Caco-2 (cell line): ENCODE measurements at regions not wholly inside any gene's neighbourhood (a gene's known extent, or its start where the extent isn't known, plus 50 kb on each side); places are given as distances from the start of the nearest gene placed in this dataset.
"Not testable (repeated sequence)": the region's sequence is repeated elsewhere in the genome, so short reads cannot be mapped to it uniquely, and the experiment has no call there.

ENCODE experiments used
- BruUV-seq: library from RNA; stranded (reverse); fragments of 400-500 nt; replicated peaks from 2 replicates; lab custom pipeline; 2021; lab: Mats Ljungman, UMichigan
- CTCF ChIA-PET: fragments of 300-600 bp; sonication (Branson Sonifier 250); formaldehyde crosslinking; loops from one replicate; lab custom pipeline; 2022; ENCODE audit warnings: antibody characterized with exemption; lab: Charles Lee
- POLR2A ChIA-PET: fragments of 300-600 bp; sonication (Branson Sonifier 250); formaldehyde crosslinking; loops from one replicate; lab custom pipeline; 2022; ENCODE audit warnings: antibody characterized with exemption; lab: Charles Lee
- DNase-seq, 2 experiments: peaks; one replicate each; pipeline versions ENCODE4 v3.0.0 to v3.0.0-alpha.2; 2020 to 2022
- H3K27me3 ChIP-seq: replicated peaks from 2 replicates; pipeline ENCODE4 v1.6.0; 2011; ENCODE audit warnings: low read length; ENCODE audit not compliant: control insufficient read depth, insufficient read depth
- H3K36me3 ChIP-seq: 2 replicates; pipeline ENCODE4 v1.5.1; 2011; ENCODE audit warnings: low read length; ENCODE audit not compliant: control insufficient read depth, insufficient read depth
- H3K4me1 ChIP-seq: fragments of 250-450 bp; sonication (Bioruptor Pico); 2 replicates; pipeline ENCODE4 v1.5.1; 2020; ENCODE audit warnings: mild to moderate bottlenecking
- H3K4me3 ChIP-seq: 2 replicates; pipeline ENCODE4 v1.5.1; 2011; ENCODE audit warnings: low read depth, mild to moderate bottlenecking, control low read depth, low read length
- H3K9me3 ChIP-seq: fragments of 250-450 bp; sonication (Bioruptor Pico); 2 replicates; pipeline ENCODE4 v1.5.1; 2020; ENCODE audit warnings: mild to moderate bottlenecking, moderate library complexity
- H3K27ac Mint-ChIP-seq: one replicate; pipeline ENCODE4 v1.8.0; 2022; ENCODE audit warnings: mixed read lengths; ENCODE audit not compliant: unreplicated experiment
- H3K27me3 Mint-ChIP-seq: one replicate; pipeline ENCODE4 v1.8.0; 2022; ENCODE audit warnings: mixed read lengths; ENCODE audit not compliant: insufficient read depth, unreplicated experiment
- H3K36me3 Mint-ChIP-seq: one replicate; pipeline ENCODE4 v1.8.0; 2022; ENCODE audit warnings: mild to moderate bottlenecking, mixed read lengths; ENCODE audit not compliant: insufficient read depth, unreplicated experiment
- H3K4me1 Mint-ChIP-seq: one replicate; pipeline ENCODE4 v1.8.0; 2022; ENCODE audit warnings: low read depth, mixed read lengths; ENCODE audit not compliant: unreplicated experiment
- H3K4me3 Mint-ChIP-seq: one replicate; pipeline ENCODE4 v1.8.0; 2022; ENCODE audit warnings: mild to moderate bottlenecking, moderate library complexity, mixed read lengths; ENCODE audit not compliant: unreplicated experiment
- H3K9me3 Mint-ChIP-seq: one replicate; pipeline ENCODE4 v1.8.0; 2022; ENCODE audit warnings: mixed read lengths; ENCODE audit not compliant: unreplicated experiment
- CTCF ChIP-seq, 2 experiments: fragments of 200-600 bp in 1 of 2; IDR thresholded peaks; 1 replicate in 1 of 2; 2 replicates in 1 of 2; pipeline versions ENCODE4 v1.5.1 to v1.8.0; 2011 to 2022; ENCODE audit warnings: antibody characterized with exemption in 1 of 2, control low read depth in 1 of 2, inconsistent platforms in 1 of 2, low read depth in 1 of 2, low read length in 1 of 2, mild to moderate bottlenecking in 1 of 2, moderate library complexity in 1 of 2; ENCODE audit not compliant: insufficient read depth in 1 of 2, severe bottlenecking in 1 of 2, unreplicated experiment in 1 of 2
- intact Hi-C: fragments of 100-400 bp; cut with micrococcal nuclease; formaldehyde crosslinking; loops from one replicate; pipeline ENCODE4 v1.10.0; 2022; ENCODE audit not compliant: unreplicated experiment

- H3K4me1 Mint-ChIP-seq = no peaks in the 10 kb centered on the region
- Histone ChIP-seq H3K4me1 (no peaks in the 10 kb centered on the region), H3K9me3 (no peaks in the 10 kb centered on the region), H3K4me3 (no peak overlapping the region), H3K27me3 (no peaks in the 10 kb centered on the region), H3K36me3 (no peaks in the 10 kb centered on the region)
- H3K27ac Mint-ChIP-seq = no peak overlapping the region
- intact Hi-C loops = no loop called here
- ChIA-PET CTCF (no interaction called here), POLR2A (no interaction called here)
- H3K9me3 Mint-ChIP-seq = no peaks in the 10 kb centered on the region
- no peak for TF ChIP-seq CTCF (IDR thresholded peaks at IDR 0.05; ENCODE audit: insufficient read depth in 1 of 2, low read depth in 1 of 2, low read length in 1 of 2, severe bottlenecking in 1 of 2, unreplicated experiment in 1 of 2)
- H3K36me3 Mint-ChIP-seq = no peaks in the 10 kb centered on the region
- no peaks in the 10 kb centered on the region for H3K27me3 Mint-ChIP-seq
- H3K4me3 Mint-ChIP-seq = no peak overlapping the region
- no peak for DNase-seq
- BruUV-seq = no TSS peak
Observed at GRCh38 chr6:60671369-60671768, 1614.7 kb downstream of the KHDRBS2 start.

GRCh38 chr6:60670036-60670435 lies 1616.0 kb downstream of the KHDRBS2 start:
- no peak overlapping the region for H3K27ac Mint-ChIP-seq
- no peaks in the 10 kb centered on the region for H3K27me3 Mint-ChIP-seq
- H3K9me3 Mint-ChIP-seq = no peaks in the 10 kb centered on the region
- intact Hi-C loops = no loop called here
- H3K4me1 Mint-ChIP-seq = no peaks in the 10 kb centered on the region
- TF ChIP-seq CTCF (IDR thresholded peaks at IDR 0.05; ENCODE audit: insufficient read depth in 1 of 2, low read depth in 1 of 2, low read length in 1 of 2, severe bottlenecking in 1 of 2, unreplicated experiment in 1 of 2) = no peak
- no TSS peak for BruUV-seq
- Histone ChIP-seq H3K9me3 (no peaks in the 10 kb centered on the region), H3K36me3 (no peaks in the 10 kb centered on the region), H3K4me3 (no peak overlapping the region), H3K27me3 (no peaks in the 10 kb centered on the region), H3K4me1 (no peaks in the 10 kb centered on the region)
- H3K4me3 Mint-ChIP-seq = no peak overlapping the region
- DNase-seq = no peak
- POLR2A ChIA-PET = no interaction called here
- H3K36me3 Mint-ChIP-seq = no peaks in the 10 kb centered on the region
- CTCF ChIA-PET = no interaction called here

GRCh38 chr6:60668428-60668827 lies 1617.6 kb downstream of the KHDRBS2 start:
- Histone ChIP-seq H3K36me3 (no peaks in the 10 kb centered on the region), H3K4me1 (no peaks in the 10 kb centered on the region), H3K9me3 (no peaks in the 10 kb centered on the region), H3K4me3 (no peak overlapping the region), H3K27me3 (no peaks in the 10 kb centered on the region)
- ChIA-PET POLR2A (no interaction called here), CTCF (no interaction called here)
- no TSS peak for BruUV-seq
- Mint-ChIP-seq H3K27ac (no peak overlapping the region), H3K4me3 (no peak overlapping the region), H3K9me3 (no peaks in the 10 kb centered on the region), H3K27me3 (no peaks in the 10 kb centered on the region), H3K36me3 (no peaks in the 10 kb centered on the region), H3K4me1 (no peaks in the 10 kb centered on the region)
- no peak for DNase-seq
- intact Hi-C loops = no loop called here
- no peak for TF ChIP-seq CTCF (IDR thresholded peaks at IDR 0.05; ENCODE audit: insufficient read depth in 1 of 2, low read depth in 1 of 2, low read length in 1 of 2, severe bottlenecking in 1 of 2, unreplicated experiment in 1 of 2)

- DNase-seq, H3K36me3 ChIP-seq, intact Hi-C loops, H3K27me3 ChIP-seq, H3K4me3 ChIP-seq, CTCF ChIA-PET, H3K27me3 Mint-ChIP-seq, H3K4me3 Mint-ChIP-seq, BruUV-seq, H3K36me3 Mint-ChIP-seq, POLR2A ChIA-PET, H3K27ac Mint-ChIP-seq, H3K4me1 ChIP-seq, H3K4me1 Mint-ChIP-seq, H3K9me3 ChIP-seq: not testable (repeated sequence)
- peaks cover 38% of the 10 kb centered on the region for H3K9me3 Mint-ChIP-seq
Observed at GRCh38 chr6:60663199-60663598, 1622.8 kb downstream of the KHDRBS2 start.
